GM13976 (cell line): ENCODE measurements at regions not wholly inside any gene's neighbourhood (a gene's known extent, or its start where the extent isn't known, plus 50 kb on each side); places are given as distances from the start of the nearest gene placed in this dataset.

Experiments used
- DNase-seq: peaks from one replicate; pipeline ENCODE4 v3.0.0; 2012; ENCODE audit warnings: low spot score
- CTCF ChIP-seq: IDR thresholded peaks from 2 replicates; pipeline ENCODE4 v1.5.1; 2012; ENCODE audit warnings: borderline replicate concordance, mild to moderate bottlenecking; ENCODE audit not compliant: insufficient read depth; ENCODE audit errors: extremely low read depth, missing control alignments, control extremely low read depth
- in situ Hi-C: fragments of 300-500 bp; cut with MboI; formaldehyde crosslinking; loops from one replicate; pipeline ENCODE4 v1.12.0; 2022; ENCODE audit warnings: low sequenced_read_pairs, mixed read lengths, inconsistent platforms; ENCODE audit not compliant: unreplicated experiment

- DNase-seq = no peak
- in situ Hi-C loops = no loop called here
- no peak for TF ChIP-seq CTCF
Measured at GRCh38 chr2:66346231-66346664, 88.7 kb upstream of the MEIS1 start.

- in situ Hi-C loops = no loop called here
- no peak for DNase-seq
- TF ChIP-seq CTCF = no peak
Measured at GRCh38 chr2:66344087-66344663, 90.8 kb upstream of the MEIS1 start.

GRCh38 chr2:66343259-66343658 is 91.7 kb upstream of the MEIS1 start:
- no peak for TF ChIP-seq CTCF
- DNase-seq = no peak
- in situ Hi-C loops = no loop called here

- in situ Hi-C loops = no loop called here
- no peak for DNase-seq
- TF ChIP-seq CTCF = no peak
Measured at GRCh38 chr2:66340521-66340920, 94.4 kb upstream of the MEIS1 start.

- TF ChIP-seq CTCF = no peak
- DNase-seq = no peak
- in situ Hi-C loops = no loop called here
Measured at GRCh38 chr2:66334237-66335029, 100.5 kb upstream of the MEIS1 start.

- no peak for TF ChIP-seq CTCF
- in situ Hi-C loops = no loop called here
- no peak for DNase-seq
Measured at GRCh38 chr2:66331176-66331575, 103.7 kb upstream of the MEIS1 start.

GRCh38 chr2:66329081-66329605 is 105.8 kb upstream of the MEIS1 start:
- TF ChIP-seq CTCF = no peak
- no peak for DNase-seq

More at GRCh38 chr2:66329081-66329605, 105.8 kb upstream of the MEIS1 start:
- in situ Hi-C loops = no loop called here
